Upper lobe of right lung (tissue), 1 donor: ENCODE measurements at regions not wholly inside any gene's neighbourhood (a gene's known extent, or its start where the extent isn't known, plus 50 kb on each side); places are given as distances from the start of the nearest gene placed in this dataset.

Experiments used
- ATAC-seq: fragments of 200-7000 bp; cut with Tn5 transposase; one replicate; pipeline ENCODE4 v1.9.1; 2020; ENCODE audit warnings: mild to moderate bottlenecking, moderate library complexity
- DNase-seq: peaks from one replicate; pipeline ENCODE4 v3.0.0-alpha.2; 2020
- H3K27ac ChIP-seq: fragments of 200-600 bp; one replicate; pipeline ENCODE4 v1.8.0; 2022
- H3K27me3 ChIP-seq: fragments of 200-600 bp; one replicate; pipeline ENCODE4 v1.8.0; 2022; ENCODE audit warnings: mild to moderate bottlenecking
- H3K36me3 ChIP-seq: fragments of 200-600 bp; one replicate; pipeline ENCODE4 v1.8.0; 2022
- H3K4me1 ChIP-seq: fragments of 200-600 bp; one replicate; pipeline ENCODE4 v1.8.0; 2022
- H3K4me3 ChIP-seq: fragments of 200-600 bp; one replicate; pipeline ENCODE4 v1.8.0; 2022; ENCODE audit warnings: mild to moderate bottlenecking
- H3K9me3 ChIP-seq: fragments of 200-600 bp; one replicate; pipeline ENCODE4 v1.8.0; 2022
- CTCF ChIP-seq: fragments of 200-600 bp; IDR thresholded peaks from one replicate; pipeline ENCODE4 v1.8.0; 2022; ENCODE audit warnings: antibody characterized with exemption
- intact Hi-C: fragments of 100-400 bp; cut with DNase I; formaldehyde crosslinking; loops from one replicate; pipeline ENCODE4 v1.11.0; 2022
- donor health status: DM: no; HTN: yes; CAD: no; lungs with severe emphysema.

GRCh38 chr12:92529944-92530343, 172.8 kb upstream of the PLEKHG7 start:
- H3K9me3 ChIP-seq: no peaks in the 10 kb centered on the region
- no peak for TF ChIP-seq CTCF
- ATAC-seq: no peak

DNA sequence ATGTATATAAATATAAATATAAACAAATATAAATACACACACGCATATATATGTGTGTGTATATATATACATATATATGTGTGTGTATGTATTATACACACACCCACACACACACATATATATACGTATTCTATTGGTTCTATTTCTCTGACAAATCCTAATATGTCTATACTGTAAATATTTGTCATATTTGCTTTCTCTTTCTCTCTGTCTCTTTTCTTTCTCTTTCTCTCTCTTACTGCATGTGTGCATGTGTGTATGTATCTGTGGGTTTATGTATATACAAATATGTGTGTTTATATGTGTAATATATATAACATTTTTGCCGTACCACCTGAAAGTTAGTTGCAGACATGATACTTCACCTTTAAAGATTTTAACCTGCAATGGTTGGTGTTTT, 174.2 kb upstream of the PLEKHG7 start:
- no peak overlapping the region for H3K27ac ChIP-seq
- H3K4me1 ChIP-seq: no peaks in the 10 kb centered on the region
- DNase-seq: no peak
- H3K27me3 ChIP-seq: no peaks in the 10 kb centered on the region
- H3K4me3 ChIP-seq: no peak overlapping the region
- intact Hi-C loops: no loop called here
- no peak for ATAC-seq
- H3K36me3 ChIP-seq: no peaks in the 10 kb centered on the region
- no peaks in the 10 kb centered on the region for H3K9me3 ChIP-seq
- no peak for TF ChIP-seq CTCF

More at GRCh38 chr12:92529944-92530343, 172.8 kb upstream of the PLEKHG7 start:
- intact Hi-C loops: no loop called here
- Histone ChIP-seq H3K27ac (no peak overlapping the region), H3K36me3 (no peaks in the 10 kb centered on the region), H3K4me1 (no peaks in the 10 kb centered on the region), H3K4me3 (no peak overlapping the region), H3K27me3 (no peaks in the 10 kb centered on the region)
- no peak for DNase-seq

DNA sequence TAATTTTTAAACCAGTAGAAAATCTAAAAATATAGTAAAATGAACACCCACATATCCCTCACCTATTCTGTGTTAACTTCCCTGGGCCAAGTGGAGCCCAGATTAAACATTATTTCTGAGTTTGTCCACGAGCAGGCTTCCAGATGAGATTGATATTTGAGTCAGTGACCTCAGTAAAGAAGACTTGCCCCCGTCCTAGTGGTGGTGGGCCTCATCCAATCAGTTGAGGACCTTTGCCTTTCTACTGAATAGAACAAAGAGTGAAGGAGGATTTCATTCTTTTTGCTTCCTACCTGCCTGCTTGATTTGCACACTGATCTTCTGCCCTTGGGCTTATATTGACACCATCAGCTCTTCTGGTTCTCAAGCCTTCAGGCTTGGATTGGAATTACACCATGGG, 174.7 kb upstream of the PLEKHG7 start:
- no peaks in the 10 kb centered on the region for H3K36me3 ChIP-seq
- H3K27me3 ChIP-seq: no peaks in the 10 kb centered on the region
- DNase-seq (no peak), ATAC-seq (no peak)
- H3K4me1 ChIP-seq: no peaks in the 10 kb centered on the region
- peak; percentile 9 for TF ChIP-seq CTCF
- H3K9me3 ChIP-seq: no peaks in the 10 kb centered on the region
- no peak overlapping the region for H3K27ac ChIP-seq
- intact Hi-C loops: no loop called here
- H3K4me3 ChIP-seq: no peak overlapping the region

DNA sequence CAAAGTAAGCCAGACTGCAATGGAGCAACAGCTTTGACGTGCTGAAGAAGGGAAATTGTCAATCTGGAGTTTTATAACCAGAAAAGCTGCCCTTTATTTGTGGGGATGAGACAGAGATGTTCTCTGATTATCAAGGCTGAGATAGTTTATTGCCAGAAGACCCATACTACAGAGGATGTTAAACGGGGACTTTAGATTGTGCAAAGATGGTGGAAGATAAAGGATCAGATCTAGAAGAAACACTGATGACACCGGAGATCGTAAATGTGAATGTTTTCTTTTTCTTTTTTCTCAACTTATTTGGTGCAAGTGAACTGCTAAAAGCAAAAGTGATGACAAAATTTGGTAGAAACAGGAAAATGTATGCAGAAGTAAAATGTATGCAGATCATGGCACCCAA, 178.3 kb upstream of the PLEKHG7 start:
- Histone ChIP-seq H3K4me1 (no peaks in the 10 kb centered on the region), H3K9me3 (no peaks in the 10 kb centered on the region), H3K36me3 (no peaks in the 10 kb centered on the region), H3K4me3 (no peak overlapping the region), H3K27me3 (no peaks in the 10 kb centered on the region), H3K27ac (no peak overlapping the region)
- intact Hi-C loops: no loop called here
- no peak for ATAC-seq
- TF ChIP-seq CTCF: no peak
- no peak for DNase-seq

DNA sequence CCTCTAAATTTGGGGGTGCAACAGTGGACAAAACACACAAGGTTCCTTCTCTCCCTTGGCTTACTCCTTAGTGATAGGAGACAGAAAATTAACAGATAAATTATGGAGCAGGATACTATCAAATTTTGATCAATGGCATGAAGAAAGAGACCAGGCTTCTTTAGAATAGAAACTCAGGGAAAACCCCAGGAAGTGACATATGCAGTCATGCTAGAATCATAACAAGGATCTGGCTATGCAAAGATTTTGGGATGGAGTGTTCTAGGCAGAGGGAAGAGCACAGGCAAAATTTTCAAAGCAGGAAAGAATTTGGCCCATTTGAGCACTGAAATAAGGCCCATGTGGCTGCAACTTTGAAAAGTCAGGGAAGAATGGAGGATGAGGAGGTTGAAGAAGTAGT, 182.3 kb upstream of the PLEKHG7 start:
- Histone ChIP-seq H3K4me3 (no peak overlapping the region), H3K36me3 (no peaks in the 10 kb centered on the region), H3K27me3 (no peaks in the 10 kb centered on the region), H3K4me1 (no peaks in the 10 kb centered on the region), H3K27ac (no peak overlapping the region), H3K9me3 (no peaks in the 10 kb centered on the region)
- ATAC-seq (no peak), DNase-seq (no peak)
- intact Hi-C loops: no loop called here
- no peak for TF ChIP-seq CTCF

DNA sequence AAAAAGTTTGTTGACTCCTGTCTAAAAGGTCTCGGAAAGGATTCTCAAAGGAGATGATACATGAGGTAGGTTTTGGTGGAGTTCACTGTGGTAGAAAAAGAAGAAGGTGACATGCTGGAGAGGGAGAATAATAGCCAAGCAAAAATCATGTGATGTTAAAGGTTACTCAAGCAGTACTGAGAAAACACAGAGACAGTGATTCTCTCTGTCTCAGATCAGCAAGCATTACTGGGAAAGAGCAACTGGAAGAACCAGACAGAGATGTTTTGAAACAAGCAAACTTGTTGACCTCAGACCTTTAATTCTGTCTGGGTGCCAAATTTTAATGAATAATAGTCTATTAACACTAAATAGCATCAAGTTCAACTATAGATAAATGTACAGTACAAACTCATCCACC, 183.5 kb upstream of the PLEKHG7 start:
- no peaks in the 10 kb centered on the region for H3K4me1 ChIP-seq
- H3K27me3 ChIP-seq: no peaks in the 10 kb centered on the region
- ATAC-seq (no peak), DNase-seq (no peak)
- no peaks in the 10 kb centered on the region for H3K9me3 ChIP-seq
- no peak overlapping the region for H3K27ac ChIP-seq
- no peak overlapping the region for H3K4me3 ChIP-seq
- TF ChIP-seq CTCF: no peak
- H3K36me3 ChIP-seq: no peaks in the 10 kb centered on the region
- intact Hi-C loops: no loop called here
